Activated CD8-positive, alpha-beta T cell treated with anti-CD3 and anti-CD28 coated beads for 36 hours (primary cell): ENCODE measurements at regions not wholly inside any gene's neighbourhood (a gene's known extent, or its start where the extent isn't known, plus 50 kb on each side); places are given as distances from the start of the nearest gene placed in this dataset.

Source experiments
- ATAC-seq: fragments of 200-7000 bp; cut with Tn5 transposase; one replicate; pipeline ENCODE4 v1.10.0; 2021; ENCODE audit warnings: mild to moderate bottlenecking, moderate library complexity
- CTCF ChIA-PET: fragments of 350-600 bp; sonication (Branson Sonifier 250); formaldehyde crosslinking; loops from one replicate; lab custom pipeline; 2021; ENCODE audit warnings: antibody characterized with exemption; lab: Charles Lee
- POLR2A ChIA-PET: fragments of 350-600 bp; sonication (Branson Sonifier 250); formaldehyde crosslinking; loops from one replicate; lab custom pipeline; 2021; ENCODE audit warnings: antibody characterized with exemption; lab: Charles Lee
- DNase-seq: peaks from one replicate; pipeline ENCODE4 v3.0.0-alpha.2; 2020
- H3K27ac Mint-ChIP-seq: one replicate; pipeline ENCODE4 v1.8.0; 2021; ENCODE audit warnings: mild to moderate bottlenecking, mixed read lengths
- H3K27me3 Mint-ChIP-seq: one replicate; pipeline ENCODE4 v1.8.0; 2021; ENCODE audit warnings: mixed read lengths
- H3K36me3 Mint-ChIP-seq: one replicate; pipeline ENCODE4 v1.8.0; 2021; ENCODE audit warnings: low read depth, mixed read lengths
- H3K4me1 Mint-ChIP-seq: one replicate; pipeline ENCODE4 v1.8.0; 2021; ENCODE audit warnings: low read depth, mixed read lengths
- H3K4me3 Mint-ChIP-seq: one replicate; pipeline ENCODE4 v1.8.0; 2021; ENCODE audit warnings: mild to moderate bottlenecking, moderate library complexity, mixed read lengths
- H3K9me3 Mint-ChIP-seq: one replicate; pipeline ENCODE4 v1.8.0; 2021; ENCODE audit warnings: mixed read lengths
- intact Hi-C: fragments of 100-400 bp; cut with micrococcal nuclease; formaldehyde crosslinking; loops from one replicate; pipeline ENCODE4 v1.10.0; 2022
- TF ChIP-seq, protein P1 (sequence below): fragments of 200-600 bp; IDR thresholded peaks from one replicate; pipeline ENCODE4 v1.8.0; 2022; ENCODE audit warnings: antibody characterized with exemption, mild to moderate bottlenecking

- intact Hi-C loops = no loop called here
- H3K4me1 Mint-ChIP-seq = no peaks in the 10 kb centered on the region
- no peaks in the 10 kb centered on the region for H3K27me3 Mint-ChIP-seq
- POLR2A ChIA-PET = no interaction called here
- ATAC-seq (no peak), DNase-seq (no peak)
- CTCF ChIA-PET = no interaction called here
- H3K4me3 Mint-ChIP-seq = no peak overlapping the region
- H3K36me3 Mint-ChIP-seq = no peaks in the 10 kb centered on the region
- TF ChIP-seq, protein P1, sequence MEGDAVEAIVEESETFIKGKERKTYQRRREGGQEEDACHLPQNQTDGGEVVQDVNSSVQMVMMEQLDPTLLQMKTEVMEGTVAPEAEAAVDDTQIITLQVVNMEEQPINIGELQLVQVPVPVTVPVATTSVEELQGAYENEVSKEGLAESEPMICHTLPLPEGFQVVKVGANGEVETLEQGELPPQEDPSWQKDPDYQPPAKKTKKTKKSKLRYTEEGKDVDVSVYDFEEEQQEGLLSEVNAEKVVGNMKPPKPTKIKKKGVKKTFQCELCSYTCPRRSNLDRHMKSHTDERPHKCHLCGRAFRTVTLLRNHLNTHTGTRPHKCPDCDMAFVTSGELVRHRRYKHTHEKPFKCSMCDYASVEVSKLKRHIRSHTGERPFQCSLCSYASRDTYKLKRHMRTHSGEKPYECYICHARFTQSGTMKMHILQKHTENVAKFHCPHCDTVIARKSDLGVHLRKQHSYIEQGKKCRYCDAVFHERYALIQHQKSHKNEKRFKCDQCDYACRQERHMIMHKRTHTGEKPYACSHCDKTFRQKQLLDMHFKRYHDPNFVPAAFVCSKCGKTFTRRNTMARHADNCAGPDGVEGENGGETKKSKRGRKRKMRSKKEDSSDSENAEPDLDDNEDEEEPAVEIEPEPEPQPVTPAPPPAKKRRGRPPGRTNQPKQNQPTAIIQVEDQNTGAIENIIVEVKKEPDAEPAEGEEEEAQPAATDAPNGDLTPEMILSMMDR = no peak
- H3K9me3 Mint-ChIP-seq = no peaks in the 10 kb centered on the region
- no peak overlapping the region for H3K27ac Mint-ChIP-seq
Observed at GRCh38 chrY:8466813-8467212, 870.5 kb upstream of the TSPY4 start.

- Mint-ChIP-seq H3K4me3 (no peak overlapping the region), H3K4me1 (no peaks in the 10 kb centered on the region), H3K27ac (no peak overlapping the region), H3K36me3 (no peaks in the 10 kb centered on the region), H3K9me3 (no peaks in the 10 kb centered on the region), H3K27me3 (no peaks in the 10 kb centered on the region)
- TF ChIP-seq, protein P1 = no peak
- POLR2A ChIA-PET = no interaction called here
- no peak for ATAC-seq
- intact Hi-C loops = no loop called here
- peak; percentile 1 for DNase-seq
- CTCF ChIA-PET = no interaction called here
Observed at GRCh38 chrY:8470249-8470648, 867.0 kb upstream of the TSPY4 start.

DNA sequence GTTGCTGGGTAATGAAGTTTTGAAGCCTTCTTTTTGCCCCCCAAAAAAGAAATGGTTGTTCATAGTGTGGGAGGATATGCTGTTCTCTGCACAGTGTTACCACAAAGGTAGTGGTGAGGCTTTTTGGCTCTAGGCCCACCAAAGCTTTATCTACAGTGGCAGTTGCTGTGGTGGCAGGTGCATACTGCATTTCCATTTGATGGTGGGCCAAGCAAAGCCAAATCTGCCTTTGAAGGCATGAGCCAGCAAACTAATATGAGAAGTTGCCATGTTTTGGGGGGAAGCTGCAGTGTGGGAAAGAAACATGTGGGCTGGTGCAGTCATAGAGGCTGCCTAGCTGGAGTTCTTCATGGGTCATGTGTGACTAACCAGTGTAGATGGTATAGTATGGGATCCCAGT is 858.1 kb upstream of the TSPY4 start:
- no peaks in the 10 kb centered on the region for H3K27me3 Mint-ChIP-seq
- no peak overlapping the region for H3K4me3 Mint-ChIP-seq
- DNase-seq (no peak), ATAC-seq (no peak)
- no peaks in the 10 kb centered on the region for H3K4me1 Mint-ChIP-seq
- intact Hi-C loops = no loop called here
- no peak overlapping the region for H3K27ac Mint-ChIP-seq
- H3K9me3 Mint-ChIP-seq = no peaks in the 10 kb centered on the region
- POLR2A ChIA-PET = no interaction called here
- TF ChIP-seq, protein P1 = no peak
- H3K36me3 Mint-ChIP-seq = no peaks in the 10 kb centered on the region
- CTCF ChIA-PET = no interaction called here

- H3K27me3 Mint-ChIP-seq = no peaks in the 10 kb centered on the region
- no peak overlapping the region for H3K27ac Mint-ChIP-seq
- ATAC-seq (no peak), DNase-seq (no peak)
- ChIA-PET POLR2A (no interaction called here), CTCF (no interaction called here)
- intact Hi-C loops = no loop called here
- no peaks in the 10 kb centered on the region for H3K9me3 Mint-ChIP-seq
- no peaks in the 10 kb centered on the region for H3K4me1 Mint-ChIP-seq
- H3K36me3 Mint-ChIP-seq = no peaks in the 10 kb centered on the region
- no peak overlapping the region for H3K4me3 Mint-ChIP-seq
- TF ChIP-seq, protein P1 = no peak
Observed at GRCh38 chrY:8488955-8489354, 848.3 kb upstream of the TSPY4 start.

- no peaks in the 10 kb centered on the region for H3K27me3 Mint-ChIP-seq
- H3K36me3 Mint-ChIP-seq = no peaks in the 10 kb centered on the region
- no peak for DNase-seq
- no peak overlapping the region for H3K27ac Mint-ChIP-seq
- intact Hi-C loops = no loop called here
- no peak for ATAC-seq
- POLR2A ChIA-PET = no interaction called here
- H3K4me1 Mint-ChIP-seq = no peaks in the 10 kb centered on the region
- CTCF ChIA-PET = no interaction called here
- H3K9me3 Mint-ChIP-seq = no peaks in the 10 kb centered on the region
- TF ChIP-seq, protein P1 = no peak
- H3K4me3 Mint-ChIP-seq = no peak overlapping the region
Observed at GRCh38 chrY:8489880-8490630, 847.2 kb upstream of the TSPY4 start.
